DMS153 (cell line): ENCODE measurements at regions not wholly inside any gene's neighbourhood (a gene's known extent, or its start where the extent isn't known, plus 50 kb on each side); places are given as distances from the start of the nearest gene placed in this dataset.

Experiments
- DNase-seq: peaks from one replicate; lab custom pipeline; 2025; lab: John Stamatoyannopoulos, UW

DNA sequence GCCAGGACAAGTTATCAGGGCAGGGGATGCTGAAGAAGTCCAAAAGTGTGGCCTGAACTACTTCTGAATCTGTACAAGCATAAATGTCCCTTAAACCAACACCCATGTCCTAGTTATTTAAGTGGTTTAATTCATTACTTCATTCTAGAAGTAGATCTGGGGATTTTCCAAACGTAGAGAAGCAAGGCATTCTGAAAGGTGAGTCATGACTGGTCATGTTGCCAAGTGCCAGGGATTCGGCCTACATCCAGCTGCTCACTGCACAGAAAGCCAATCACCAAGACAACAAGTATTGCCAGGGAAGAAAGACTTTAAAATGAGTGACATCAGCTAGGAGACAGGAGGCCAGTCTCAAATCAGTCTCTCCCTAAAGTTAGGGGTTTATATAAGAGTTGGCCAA lies 396.6 kb downstream of the GABRB3 start:
- DNase-seq = no peak

GRCh38 chr15:26374806-26375205 lies 398.1 kb downstream of the GABRB3 start:
- DNase-seq = no peak

- DNase-seq = no peak
These were observed 400.2 kb downstream of the GABRB3 start for GRCh38 chr15:26372706-26373105.

DNA sequence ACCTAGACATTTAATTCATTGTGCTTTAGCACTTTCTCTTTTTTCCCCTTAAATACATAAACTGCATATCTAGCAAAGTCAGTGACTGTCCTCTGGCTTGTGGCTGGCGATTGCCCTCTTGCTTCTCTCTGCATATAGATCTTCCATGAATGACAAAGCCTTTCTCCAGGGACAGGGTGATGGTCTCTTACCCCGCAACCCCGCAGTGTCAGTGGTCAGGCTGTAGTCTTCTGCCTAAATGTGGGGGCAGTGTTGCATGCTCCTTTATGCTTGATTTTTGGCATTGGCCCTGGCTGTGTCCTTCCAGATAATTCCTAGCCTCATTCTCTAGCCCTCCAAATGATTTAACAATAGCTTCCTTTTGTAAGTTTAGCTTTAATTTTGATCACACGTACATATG lies 407.8 kb downstream of the GABRB3 start:
- DNase-seq = no peak

DNA sequence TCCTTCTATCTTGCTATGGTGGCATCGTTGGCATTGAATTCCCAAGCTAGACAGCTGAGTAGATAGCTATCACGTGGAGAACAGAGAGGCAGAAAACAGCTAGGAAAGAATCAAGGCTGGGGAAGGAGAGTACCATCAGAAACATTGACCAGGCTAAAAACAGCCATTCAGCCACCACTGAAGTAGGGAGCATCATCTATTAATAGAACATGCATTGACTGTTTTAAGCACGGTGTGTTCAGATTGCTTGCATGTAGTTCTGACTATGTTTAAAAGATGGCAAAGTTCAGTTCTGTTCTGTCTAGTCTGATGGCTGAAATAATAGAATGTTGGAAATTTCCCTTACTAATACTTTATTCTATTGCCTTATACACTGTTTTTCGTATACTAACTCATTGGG lies 413.0 kb downstream of the GABRB3 start:
- no peak for DNase-seq

GRCh38 chr15:26358708-26359107 lies 414.2 kb downstream of the GABRB3 start:
- no peak for DNase-seq

- no peak for DNase-seq
These were observed 415.2 kb downstream of the GABRB3 start for GRCh38 chr15:26357653-26358052.

DNA sequence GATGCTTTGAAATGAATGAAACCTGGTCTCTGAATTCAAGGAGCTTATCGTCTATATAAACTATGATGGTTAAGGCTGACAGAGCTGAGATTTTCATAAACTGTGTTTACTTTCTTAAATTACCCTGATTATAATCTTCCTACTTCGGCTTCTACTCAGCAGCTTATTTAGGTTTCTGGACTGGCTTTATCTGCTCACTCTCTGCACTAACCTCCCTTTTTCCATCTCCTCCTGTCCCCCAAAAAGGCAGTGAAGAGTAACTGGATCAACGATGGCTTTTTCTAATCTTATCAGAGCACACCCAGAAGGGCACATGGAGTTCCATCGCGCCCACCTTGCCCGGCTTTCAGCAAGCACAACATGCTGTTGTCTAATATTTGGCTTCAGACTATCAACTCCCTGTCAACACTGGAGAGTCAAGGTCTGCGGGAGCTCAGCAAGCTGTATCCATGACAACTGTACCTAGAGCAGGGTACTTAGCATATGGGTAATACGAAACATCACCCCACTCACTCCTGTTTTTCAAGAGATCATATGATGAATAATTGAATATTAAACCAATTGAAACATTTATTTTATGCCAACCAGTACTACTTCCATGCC lies 417.3 kb downstream of the GABRB3 start:
- no peak for DNase-seq

DNA sequence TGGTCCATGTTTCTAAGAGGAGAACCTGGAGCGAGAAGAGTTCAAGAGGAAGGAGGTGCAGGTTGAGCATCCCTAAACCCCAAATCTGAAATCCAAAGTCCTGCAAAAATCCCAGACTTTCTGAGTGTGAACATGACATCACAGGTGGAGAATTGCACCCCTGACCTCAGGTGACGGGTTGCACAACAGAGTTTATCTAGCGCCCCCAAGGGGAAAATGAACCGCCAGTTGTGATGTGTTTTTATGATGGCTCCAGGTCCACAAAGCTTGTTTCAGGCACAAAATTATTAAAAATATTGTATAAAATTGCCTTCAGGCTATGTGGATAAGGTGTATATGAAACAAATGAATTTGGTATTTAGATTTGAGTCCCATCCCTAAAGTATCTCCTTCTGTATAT lies 420.0 kb downstream of the GABRB3 start:
- no peak for DNase-seq

DNA sequence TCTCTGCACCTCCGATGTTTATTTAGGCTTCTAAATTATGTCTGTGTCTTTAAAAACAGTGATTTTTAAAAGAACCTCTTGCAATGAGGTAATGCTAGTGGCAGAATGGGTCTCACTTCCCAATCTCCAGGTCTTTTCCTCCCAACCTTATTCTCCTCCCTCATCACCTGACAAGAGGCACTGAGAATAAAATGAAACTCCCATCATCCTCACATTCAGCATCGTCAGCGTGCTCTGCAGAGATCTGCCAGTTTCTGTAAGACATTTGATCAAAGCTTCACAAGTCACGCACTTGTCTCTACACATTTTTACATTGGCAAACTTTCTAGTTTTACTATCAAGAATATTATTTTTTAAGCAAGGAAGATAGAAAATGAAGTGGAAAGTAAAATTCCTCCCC lies 420.5 kb downstream of the GABRB3 start:
- DNase-seq = no peak

- DNase-seq = no peak
These were observed 447.4 kb downstream of the GABRB3 start for GRCh38 chr15:26325495-26325894.

GRCh38 chr15:26323566-26323965 lies 449.3 kb downstream of the GABRB3 start:
- no peak for DNase-seq

GRCh38 chr15:26318689-26319088 lies 454.2 kb downstream of the GABRB3 start:
- DNase-seq = no peak

- no peak for DNase-seq
These were observed 451.4 kb upstream of the ATP10A start for GRCh38 chr15:26314577-26314976.

GRCh38 chr15:26311710-26312236 lies 448.6 kb upstream of the ATP10A start:
- DNase-seq = no peak

DNA sequence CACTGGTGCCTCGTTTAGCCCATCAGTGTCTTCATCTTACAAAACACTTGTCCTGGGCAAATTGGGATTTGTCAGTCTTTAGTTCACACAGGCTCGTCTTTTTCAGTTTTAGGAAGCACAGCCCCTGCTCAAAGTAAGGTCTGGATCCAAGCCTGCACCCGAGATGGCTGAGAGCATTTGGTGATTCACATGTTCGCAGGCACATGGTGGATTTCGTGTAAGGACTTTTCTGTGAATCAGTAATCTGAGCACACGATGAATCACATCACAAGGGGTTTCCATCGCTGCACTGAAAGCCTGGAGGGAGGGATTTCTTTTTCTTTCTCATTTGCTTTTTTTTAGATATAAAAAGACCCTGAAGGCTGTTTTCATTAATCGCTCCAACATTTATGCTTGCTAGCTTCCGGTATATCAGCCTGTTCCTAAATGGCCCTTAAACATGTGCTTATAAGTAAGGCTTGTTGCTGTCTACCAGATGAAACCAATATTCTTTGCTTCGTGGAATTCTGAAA lies 435.6 kb upstream of the ATP10A start:
- no peak for DNase-seq

GRCh38 chr15:26298010-26298658 lies 435.0 kb upstream of the ATP10A start:
- DNase-seq = no peak

GRCh38 chr15:26295336-26296085 lies 432.4 kb upstream of the ATP10A start:
- no peak for DNase-seq

DNA sequence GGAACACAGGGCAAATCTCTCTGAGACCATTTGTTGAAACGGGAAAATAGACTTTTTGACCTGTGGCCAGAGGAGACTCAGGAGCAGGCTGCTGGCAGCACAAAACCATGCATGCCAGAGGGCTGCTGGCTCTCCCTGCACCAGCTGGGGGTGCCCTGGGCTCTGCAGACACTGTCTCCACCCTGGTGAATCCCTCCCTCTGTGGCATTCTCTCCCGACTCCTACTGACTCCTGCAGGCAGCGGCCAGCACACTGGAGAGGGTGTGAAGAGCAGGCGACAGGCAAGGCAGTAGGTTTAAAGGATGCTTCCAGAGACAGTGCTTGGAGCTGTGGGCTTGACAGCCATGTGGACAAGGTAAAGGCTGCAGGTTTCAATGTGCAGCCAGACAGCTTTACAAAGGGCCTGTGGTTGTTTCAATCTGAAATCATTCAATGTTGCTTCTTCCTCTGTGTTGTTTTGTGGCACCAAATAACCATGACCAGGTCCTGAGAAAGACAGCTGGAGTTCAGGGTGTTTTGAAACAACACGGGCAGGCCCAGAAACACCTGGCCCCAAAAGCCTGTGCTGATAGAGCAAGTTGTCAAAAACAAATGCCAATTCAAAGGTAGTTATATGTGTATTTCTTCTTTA lies 431.0 kb upstream of the ATP10A start:
- DNase-seq = no peak

DNA sequence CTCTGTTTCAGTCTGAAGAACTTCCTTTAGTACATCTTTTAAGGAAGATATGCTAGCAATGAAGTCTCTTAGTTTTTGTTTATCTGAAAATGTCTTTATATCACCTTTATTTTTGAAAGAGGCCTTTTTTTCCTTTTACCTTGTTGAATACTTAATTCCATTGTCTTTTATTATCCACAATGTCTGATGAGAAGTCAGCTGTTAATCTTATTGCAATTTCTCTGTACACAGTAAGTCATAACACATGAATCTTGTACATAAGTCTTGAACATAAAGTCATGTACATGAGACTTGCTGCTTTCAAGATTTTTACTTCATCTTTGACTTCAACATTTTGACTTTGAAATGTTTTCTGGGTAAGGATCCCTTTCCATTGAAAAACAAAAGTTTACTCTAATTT lies 424.3 kb upstream of the ATP10A start:
- DNase-seq = no peak

DNA sequence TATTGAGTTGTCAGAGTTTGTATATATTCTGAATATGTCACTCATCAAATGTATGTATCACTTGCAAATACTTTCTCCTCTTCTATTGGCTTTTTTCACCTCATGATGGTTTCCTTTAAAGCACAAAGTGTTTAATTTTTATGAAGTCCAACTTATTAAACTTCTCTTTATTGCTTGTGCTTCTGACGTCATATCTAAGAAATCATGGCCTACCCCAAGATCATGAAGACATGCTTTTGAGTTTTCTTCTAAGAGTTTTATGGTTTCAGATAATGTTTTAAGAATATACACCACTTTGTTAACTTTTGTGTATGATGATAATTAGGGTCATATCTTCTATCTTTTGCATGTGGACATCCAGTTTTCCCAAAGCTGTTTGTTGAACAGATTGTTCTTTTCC lies 417.2 kb upstream of the ATP10A start:
- no peak for DNase-seq

GRCh38 chr15:26261966-26262365 lies 398.8 kb upstream of the ATP10A start:
- no peak for DNase-seq

DNA sequence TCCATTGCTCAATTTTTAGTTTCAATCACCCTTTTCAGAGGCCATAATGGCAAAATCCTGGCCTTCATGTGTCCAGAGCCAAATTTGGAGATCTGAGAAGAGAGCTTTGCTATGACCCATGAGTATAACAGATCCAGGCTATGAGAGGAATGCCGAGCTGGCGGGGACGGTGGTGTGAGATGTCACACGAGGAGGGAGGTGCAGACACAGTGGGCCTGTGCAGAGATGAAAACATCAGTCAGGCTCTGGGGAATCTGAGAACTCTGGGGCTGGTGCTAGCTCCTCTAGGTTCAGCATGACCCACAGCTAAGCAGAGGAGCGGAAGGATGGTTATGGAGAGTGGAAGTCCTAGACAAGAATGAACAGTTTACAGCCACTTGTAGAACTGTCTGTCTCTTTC lies 398.3 kb upstream of the ATP10A start:
- DNase-seq = no peak
